Activated CD8-positive, alpha-beta T cell treated with anti-CD3 and anti-CD28 coated beads for 36 hours (primary cell): ENCODE measurements at regions not wholly inside any gene's neighbourhood (a gene's known extent, or its start where the extent isn't known, plus 50 kb on each side); places are given as distances from the start of the nearest gene placed in this dataset.

Source experiments
- ATAC-seq: fragments of 200-7000 bp; cut with Tn5 transposase; one replicate; pipeline ENCODE4 v1.10.0; 2021; ENCODE audit warnings: mild to moderate bottlenecking, moderate library complexity
- CTCF ChIA-PET: fragments of 350-600 bp; sonication (Branson Sonifier 250); formaldehyde crosslinking; loops from one replicate; lab custom pipeline; 2021; ENCODE audit warnings: antibody characterized with exemption; lab: Charles Lee
- POLR2A ChIA-PET: fragments of 350-600 bp; sonication (Branson Sonifier 250); formaldehyde crosslinking; loops from one replicate; lab custom pipeline; 2021; ENCODE audit warnings: antibody characterized with exemption; lab: Charles Lee
- DNase-seq: peaks from one replicate; pipeline ENCODE4 v3.0.0-alpha.2; 2020
- H3K27ac Mint-ChIP-seq: one replicate; pipeline ENCODE4 v1.8.0; 2021; ENCODE audit warnings: mild to moderate bottlenecking, mixed read lengths
- H3K27me3 Mint-ChIP-seq: one replicate; pipeline ENCODE4 v1.8.0; 2021; ENCODE audit warnings: mixed read lengths
- H3K36me3 Mint-ChIP-seq: one replicate; pipeline ENCODE4 v1.8.0; 2021; ENCODE audit warnings: low read depth, mixed read lengths
- H3K4me1 Mint-ChIP-seq: one replicate; pipeline ENCODE4 v1.8.0; 2021; ENCODE audit warnings: low read depth, mixed read lengths
- H3K4me3 Mint-ChIP-seq: one replicate; pipeline ENCODE4 v1.8.0; 2021; ENCODE audit warnings: mild to moderate bottlenecking, moderate library complexity, mixed read lengths
- H3K9me3 Mint-ChIP-seq: one replicate; pipeline ENCODE4 v1.8.0; 2021; ENCODE audit warnings: mixed read lengths
- intact Hi-C: fragments of 100-400 bp; cut with micrococcal nuclease; formaldehyde crosslinking; loops from one replicate; pipeline ENCODE4 v1.10.0; 2022
- TF ChIP-seq, protein P1 (sequence below): fragments of 200-600 bp; IDR thresholded peaks from one replicate; pipeline ENCODE4 v1.8.0; 2022; ENCODE audit warnings: antibody characterized with exemption, mild to moderate bottlenecking

- intact Hi-C loops, result no loop called here
- Mint-ChIP-seq H3K9me3 (no peaks in the 10 kb centered on the region), H3K36me3 (no peaks in the 10 kb centered on the region), H3K4me3 (no peak overlapping the region), H3K27me3 (peaks cover 23% of the 10 kb centered on the region), H3K4me1 (no peaks in the 10 kb centered on the region), H3K27ac (no peak overlapping the region)
- POLR2A ChIA-PET, result no interaction called here
- CTCF ChIA-PET, result interaction anchor here (1.0 to 2.4 kb wide), 3 partner anchors 8 to 18 kb away, joined by 6 to 8 read pairs (median 7); no protein-coding TSS in a partner anchor
- TF ChIP-seq, protein P1, sequence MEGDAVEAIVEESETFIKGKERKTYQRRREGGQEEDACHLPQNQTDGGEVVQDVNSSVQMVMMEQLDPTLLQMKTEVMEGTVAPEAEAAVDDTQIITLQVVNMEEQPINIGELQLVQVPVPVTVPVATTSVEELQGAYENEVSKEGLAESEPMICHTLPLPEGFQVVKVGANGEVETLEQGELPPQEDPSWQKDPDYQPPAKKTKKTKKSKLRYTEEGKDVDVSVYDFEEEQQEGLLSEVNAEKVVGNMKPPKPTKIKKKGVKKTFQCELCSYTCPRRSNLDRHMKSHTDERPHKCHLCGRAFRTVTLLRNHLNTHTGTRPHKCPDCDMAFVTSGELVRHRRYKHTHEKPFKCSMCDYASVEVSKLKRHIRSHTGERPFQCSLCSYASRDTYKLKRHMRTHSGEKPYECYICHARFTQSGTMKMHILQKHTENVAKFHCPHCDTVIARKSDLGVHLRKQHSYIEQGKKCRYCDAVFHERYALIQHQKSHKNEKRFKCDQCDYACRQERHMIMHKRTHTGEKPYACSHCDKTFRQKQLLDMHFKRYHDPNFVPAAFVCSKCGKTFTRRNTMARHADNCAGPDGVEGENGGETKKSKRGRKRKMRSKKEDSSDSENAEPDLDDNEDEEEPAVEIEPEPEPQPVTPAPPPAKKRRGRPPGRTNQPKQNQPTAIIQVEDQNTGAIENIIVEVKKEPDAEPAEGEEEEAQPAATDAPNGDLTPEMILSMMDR, result no peak
- DNase-seq, result no peak
- no peak for ATAC-seq
These were observed 66.1 kb upstream of the SEC14L1 start for GRCh38 chr17:77074681-77075080.

DNA sequence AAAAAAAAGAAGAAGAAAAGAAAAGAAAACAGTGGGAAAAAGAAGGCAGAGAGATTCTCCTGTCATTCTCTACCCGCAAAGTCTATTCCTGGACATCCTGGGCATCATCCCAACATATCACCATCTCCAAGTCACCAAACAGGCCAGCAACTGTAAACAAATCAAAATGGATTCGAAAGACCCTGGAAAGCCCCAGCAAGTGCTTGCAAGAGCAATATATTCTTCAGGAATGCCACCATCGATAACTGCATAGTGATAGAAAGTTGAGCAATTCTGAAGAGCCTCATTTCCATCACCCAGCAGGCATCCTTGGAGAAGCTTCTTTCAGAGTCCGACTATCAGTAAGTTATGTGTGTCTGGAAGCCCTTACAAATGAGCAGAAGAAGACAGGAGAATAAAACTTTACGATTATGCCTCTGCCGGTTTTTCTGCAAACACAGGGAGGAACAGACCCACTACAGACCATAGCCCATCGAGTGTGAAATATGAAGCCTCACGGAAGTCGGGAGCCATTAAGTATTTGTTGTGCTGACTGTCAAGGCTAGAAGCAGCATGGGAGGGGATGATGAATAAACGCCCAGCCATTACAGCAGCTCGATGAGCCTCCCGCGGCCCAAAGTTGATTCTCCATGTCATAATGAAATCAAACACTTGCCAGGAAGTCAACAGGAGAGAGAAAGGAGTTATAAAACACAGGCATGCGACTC, 64.5 kb upstream of the SEC14L1 start:
- Mint-ChIP-seq H3K4me1 (no peaks in the 10 kb centered on the region), H3K36me3 (no peaks in the 10 kb centered on the region), H3K27ac (no peak overlapping the region), H3K9me3 (no peaks in the 10 kb centered on the region), H3K27me3 (peaks cover 23% of the 10 kb centered on the region), H3K4me3 (no peak overlapping the region)
- DNase-seq (no peak), ATAC-seq (no peak)
- ChIA-PET POLR2A (no interaction called here), CTCF (interaction anchor here (1.2 to 2.4 kb wide), 3 partner anchors 10 to 11 kb away, joined by 6 to 8 read pairs (median 7); no protein-coding TSS in a partner anchor)
- TF ChIP-seq, protein P1, result no peak
- intact Hi-C loops, result no loop called here

DNA sequence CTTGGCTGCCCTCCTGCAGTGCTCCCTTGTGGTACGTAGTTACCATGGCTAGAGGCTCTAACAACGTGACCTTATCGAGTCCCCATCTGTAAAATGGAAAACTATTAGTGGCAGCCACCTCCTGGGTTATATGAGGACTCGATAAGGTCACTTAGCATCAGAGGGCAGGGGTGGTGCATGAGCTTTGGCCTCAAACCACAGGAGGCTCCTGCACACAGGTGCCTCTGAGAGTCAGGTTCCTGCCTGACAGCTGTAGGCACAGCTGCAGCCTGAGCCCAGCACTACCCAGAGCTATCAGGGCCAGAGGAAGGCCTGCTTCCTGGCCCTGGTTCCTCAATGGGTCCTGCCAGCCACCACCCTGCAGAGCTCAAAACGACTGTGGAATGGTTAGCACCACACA, 57.2 kb upstream of the SEC14L1 start:
- H3K4me1 Mint-ChIP-seq, result peaks cover 17% of the 10 kb centered on the region
- TF ChIP-seq, protein P1, result no peak
- intact Hi-C loops, result no loop called here
- DNase-seq, result no peak
- no peaks in the 10 kb centered on the region for H3K9me3 Mint-ChIP-seq
- no peaks in the 10 kb centered on the region for H3K27me3 Mint-ChIP-seq
- POLR2A ChIA-PET, result no interaction called here
- no peak for ATAC-seq
- H3K27ac Mint-ChIP-seq, result no peak overlapping the region
- peaks cover 1% of the 10 kb centered on the region for H3K36me3 Mint-ChIP-seq
- CTCF ChIA-PET, result interaction anchor here (0.8 to 3.5 kb wide), 4 partner anchors 55 to 216 kb away, joined by 3 to 29 read pairs (median 3); no protein-coding TSS in a partner anchor
- no peak overlapping the region for H3K4me3 Mint-ChIP-seq

DNA sequence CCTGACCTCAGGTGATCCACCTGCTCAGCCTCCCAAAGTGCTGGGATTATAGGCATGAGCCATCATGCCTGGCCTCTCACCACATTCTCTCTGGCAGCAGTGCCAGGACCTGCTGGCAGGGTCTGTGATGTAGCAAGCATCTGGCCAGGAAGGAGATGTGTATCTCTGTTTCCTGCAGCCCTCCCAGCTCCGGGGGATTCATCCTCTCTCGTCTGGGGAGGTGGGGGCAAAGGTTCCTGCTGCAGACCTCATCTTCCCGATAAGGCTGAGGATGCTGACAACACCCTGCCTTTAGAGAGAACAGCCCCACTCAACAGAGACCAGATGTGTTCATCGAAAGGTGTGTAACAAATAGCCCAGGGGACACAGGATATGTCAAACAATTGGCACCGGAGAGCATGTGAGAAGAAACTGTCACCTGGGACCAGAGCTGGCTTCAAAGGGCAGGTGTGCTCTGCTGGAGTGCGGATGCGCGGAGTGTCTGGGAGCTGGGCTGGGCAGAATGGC, 54.8 kb upstream of the SEC14L1 start:
- no peaks in the 10 kb centered on the region for H3K27me3 Mint-ChIP-seq
- peaks cover 24% of the 10 kb centered on the region for H3K36me3 Mint-ChIP-seq
- intact Hi-C loops, result no loop called here
- ATAC-seq, result no peak
- H3K4me3 Mint-ChIP-seq, result no peak overlapping the region
- ChIA-PET CTCF (interaction anchor here (0.8 to 3.5 kb wide), 16 partner anchors 12 to 218 kb away, joined by 3 to 29 read pairs (median 5); partner anchors contain the start of gene MGAT5B), POLR2A (no interaction called here)
- H3K4me1 Mint-ChIP-seq, result peaks cover 29% of the 10 kb centered on the region
- H3K27ac Mint-ChIP-seq, result no peak overlapping the region
- TF ChIP-seq, protein P1, result no peak
- DNase-seq, result no peak
- no peaks in the 10 kb centered on the region for H3K9me3 Mint-ChIP-seq

- no peaks in the 10 kb centered on the region for H3K27me3 Mint-ChIP-seq
- TF ChIP-seq, protein P1, result peak; percentile 98
- H3K4me1 Mint-ChIP-seq, result peaks cover 34% of the 10 kb centered on the region
- ATAC-seq (peak; percentile 53), DNase-seq (peak; percentile 93)
- no peak overlapping the region for H3K27ac Mint-ChIP-seq
- H3K4me3 Mint-ChIP-seq, result no peak overlapping the region
- ChIA-PET POLR2A (interaction anchor here (1.2 kb wide), 1 partner anchor 11 kb away, joined by 3 read pairs; no protein-coding TSS in a partner anchor), CTCF (interaction anchor here (0.6 to 3.5 kb wide), 39 partner anchors 8 to 377 kb away, joined by 3 to 29 read pairs (median 4); partner anchors contain the start of genes MGAT5B and SEC14L1)
- no peaks in the 10 kb centered on the region for H3K9me3 Mint-ChIP-seq
- peaks cover 30% of the 10 kb centered on the region for H3K36me3 Mint-ChIP-seq
- intact Hi-C loops, result no loop called here
These were observed 54.2 kb upstream of the SEC14L1 start for GRCh38 chr17:77086433-77087010.
